ENCODE measurements at regions not wholly inside any gene's neighbourhood (a gene's known extent, or its start where the extent isn't known, plus 50 kb on each side); places are given as distances from the start of the nearest gene placed in this dataset.

- 87% methylated on average over 11 of the region's 11 CpGs for WGBS
- Histone ChIP-seq H3K4me1 (ENCODE audit: insufficient read depth) (no peaks in the 10 kb centered on the region), H3K27ac (ENCODE audit: low read depth) (no peak overlapping the region), H3K36me3 (ENCODE audit: insufficient read depth) (no peaks in the 10 kb centered on the region), H3K4me3 (ENCODE audit: low read depth, low read length) (no peak overlapping the region)
- DNase-seq (ENCODE audit: extremely low spot score), result no peak
These were observed 297.4 kb upstream of the TLE3 start for GRCh38 chr15:70395164-70395563.

DNA sequence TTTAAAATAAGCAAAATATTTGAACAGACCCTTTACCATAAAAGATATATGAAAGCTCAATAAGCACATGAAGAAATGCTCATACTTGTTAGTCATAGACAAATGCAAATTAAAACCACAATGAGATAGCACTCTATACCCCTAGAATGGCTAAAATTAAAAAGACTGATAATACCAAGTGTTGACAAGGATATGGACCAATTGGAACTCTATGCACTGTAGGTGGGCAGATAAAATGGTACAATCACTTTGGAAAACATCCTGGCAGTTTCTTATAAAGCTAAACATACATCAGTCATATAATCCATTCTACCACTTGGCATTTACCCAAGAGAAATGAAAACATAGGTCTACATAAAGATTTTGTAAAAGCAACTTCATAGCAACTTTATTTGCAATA lies 293.0 kb upstream of the TLE3 start:
- H3K4me1 ChIP-seq (ENCODE audit: insufficient read depth), result no peaks in the 10 kb centered on the region
- no peak for DNase-seq (ENCODE audit: extremely low spot score)
- H3K36me3 ChIP-seq (ENCODE audit: insufficient read depth), result no peaks in the 10 kb centered on the region
- no peak overlapping the region for H3K27ac ChIP-seq (ENCODE audit: low read depth)
- no peak overlapping the region for H3K4me3 ChIP-seq (ENCODE audit: low read depth, low read length)

DNA sequence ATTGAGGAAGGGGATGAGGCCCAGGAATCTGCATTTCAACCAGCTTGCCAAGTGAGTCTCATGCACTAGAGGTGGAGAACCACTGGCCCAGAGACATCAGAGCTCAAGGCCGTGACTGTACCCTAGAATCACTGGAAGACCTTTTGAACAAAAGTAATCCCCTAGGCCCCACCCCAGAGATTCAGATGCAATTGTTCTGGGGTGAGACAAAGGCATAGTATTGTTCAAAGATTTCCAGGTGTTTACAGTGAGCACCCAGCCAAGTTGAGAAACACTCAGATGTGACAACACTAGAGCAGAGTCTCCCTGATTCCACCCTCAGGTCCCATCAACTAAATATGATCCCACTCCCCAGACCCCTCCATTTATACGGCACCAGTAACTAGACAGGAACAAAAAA lies 290.3 kb upstream of the TLE3 start:
- no peak for DNase-seq (ENCODE audit: extremely low spot score)
- no peak overlapping the region for H3K4me3 ChIP-seq (ENCODE audit: low read depth, low read length)
- H3K4me1 ChIP-seq (ENCODE audit: insufficient read depth), result no peaks in the 10 kb centered on the region
- H3K36me3 ChIP-seq (ENCODE audit: insufficient read depth), result no peaks in the 10 kb centered on the region
- 69% methylated on average over 2 of the region's 2 CpGs for WGBS
- H3K27ac ChIP-seq (ENCODE audit: low read depth), result no peak overlapping the region

GRCh38 chr15:70387081-70387480 lies 289.4 kb upstream of the TLE3 start:
- 92% methylated on average over 9 of the region's 9 CpGs for WGBS
- no peak overlapping the region for H3K27ac ChIP-seq (ENCODE audit: low read depth)

DNA sequence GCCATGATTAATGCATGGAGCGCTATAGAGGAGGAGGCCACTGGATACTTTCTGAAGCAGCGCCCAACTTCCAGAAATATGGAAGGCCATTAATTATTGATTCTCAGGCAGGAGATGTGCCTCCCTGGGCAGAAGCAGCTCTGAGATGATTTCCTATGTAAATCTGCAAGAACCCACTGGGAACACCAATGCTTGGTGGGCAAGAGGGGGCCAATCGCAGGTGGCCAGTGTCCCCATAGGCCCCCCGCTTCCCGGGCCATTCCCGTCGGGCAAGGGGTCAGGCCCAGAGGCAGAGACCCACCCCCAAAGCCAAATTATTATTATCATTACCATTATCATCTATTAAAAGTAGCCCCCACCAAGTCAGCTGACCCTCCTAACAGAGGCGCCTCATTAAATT lies 288.0 kb upstream of the TLE3 start:
- Histone ChIP-seq H3K27ac (ENCODE audit: low read depth) (no peak overlapping the region), H3K4me1 (ENCODE audit: insufficient read depth) (no peaks in the 10 kb centered on the region), H3K4me3 (ENCODE audit: low read depth, low read length) (no peak overlapping the region), H3K36me3 (ENCODE audit: insufficient read depth) (no peaks in the 10 kb centered on the region)
- WGBS, result 97% methylated on average over 8 of the region's 8 CpGs
- no peak for DNase-seq (ENCODE audit: extremely low spot score)

More at GRCh38 chr15:70387081-70387480, 289.4 kb upstream of the TLE3 start:
- Histone ChIP-seq H3K4me3 (ENCODE audit: low read depth, low read length) (no peak overlapping the region), H3K36me3 (ENCODE audit: insufficient read depth) (no peaks in the 10 kb centered on the region), H3K4me1 (ENCODE audit: insufficient read depth) (no peaks in the 10 kb centered on the region)
- no peak for DNase-seq (ENCODE audit: extremely low spot score)

- H3K27ac ChIP-seq (ENCODE audit: low read depth), result no peak overlapping the region
- WGBS, result 76% methylated on average over 6 of the region's 6 CpGs
- DNase-seq (ENCODE audit: extremely low spot score), result no peak
- H3K4me3 ChIP-seq (ENCODE audit: low read depth, low read length), result no peak overlapping the region
- H3K36me3 ChIP-seq (ENCODE audit: insufficient read depth), result no peaks in the 10 kb centered on the region
- no peaks in the 10 kb centered on the region for H3K4me1 ChIP-seq (ENCODE audit: insufficient read depth)
These were observed 287.3 kb upstream of the TLE3 start for GRCh38 chr15:70385052-70385451.

DNA sequence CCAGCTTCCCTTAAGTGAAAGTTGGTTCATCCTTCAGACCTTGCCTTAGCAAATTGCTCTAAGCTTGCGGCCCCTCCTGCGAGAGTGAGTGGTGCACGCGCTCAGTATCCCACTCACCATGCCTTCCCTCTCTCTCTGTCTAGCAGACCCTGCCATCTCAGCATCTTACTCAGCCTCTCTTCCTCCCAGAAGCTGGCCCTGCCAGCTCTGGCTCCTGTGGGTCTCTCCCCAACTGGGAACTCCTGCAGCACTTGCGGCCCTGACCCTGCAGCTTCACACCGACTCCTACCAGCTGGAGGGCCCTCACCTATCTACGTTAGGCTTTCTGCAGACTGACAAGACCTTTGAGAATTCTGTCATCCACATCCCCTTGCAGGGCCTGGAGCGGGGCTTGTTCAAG lies 286.1 kb upstream of the TLE3 start:
- 94% methylated on average over 8 of the region's 8 CpGs for WGBS
- Histone ChIP-seq H3K27ac (ENCODE audit: low read depth) (no peak overlapping the region), H3K4me1 (ENCODE audit: insufficient read depth) (no peaks in the 10 kb centered on the region), H3K36me3 (ENCODE audit: insufficient read depth) (no peaks in the 10 kb centered on the region), H3K4me3 (ENCODE audit: low read depth, low read length) (no peak overlapping the region)
- no peak for DNase-seq (ENCODE audit: extremely low spot score)

- Histone ChIP-seq H3K27ac (ENCODE audit: low read depth) (no peak overlapping the region), H3K36me3 (ENCODE audit: insufficient read depth) (no peaks in the 10 kb centered on the region), H3K4me3 (ENCODE audit: low read depth, low read length) (no peak overlapping the region), H3K4me1 (ENCODE audit: insufficient read depth) (no peaks in the 10 kb centered on the region)
- 97% methylated on average over 14 of the region's 14 CpGs for WGBS
- DNase-seq (ENCODE audit: extremely low spot score), result no peak
These were observed 285.2 kb upstream of the TLE3 start for GRCh38 chr15:70382762-70383458.

DNA sequence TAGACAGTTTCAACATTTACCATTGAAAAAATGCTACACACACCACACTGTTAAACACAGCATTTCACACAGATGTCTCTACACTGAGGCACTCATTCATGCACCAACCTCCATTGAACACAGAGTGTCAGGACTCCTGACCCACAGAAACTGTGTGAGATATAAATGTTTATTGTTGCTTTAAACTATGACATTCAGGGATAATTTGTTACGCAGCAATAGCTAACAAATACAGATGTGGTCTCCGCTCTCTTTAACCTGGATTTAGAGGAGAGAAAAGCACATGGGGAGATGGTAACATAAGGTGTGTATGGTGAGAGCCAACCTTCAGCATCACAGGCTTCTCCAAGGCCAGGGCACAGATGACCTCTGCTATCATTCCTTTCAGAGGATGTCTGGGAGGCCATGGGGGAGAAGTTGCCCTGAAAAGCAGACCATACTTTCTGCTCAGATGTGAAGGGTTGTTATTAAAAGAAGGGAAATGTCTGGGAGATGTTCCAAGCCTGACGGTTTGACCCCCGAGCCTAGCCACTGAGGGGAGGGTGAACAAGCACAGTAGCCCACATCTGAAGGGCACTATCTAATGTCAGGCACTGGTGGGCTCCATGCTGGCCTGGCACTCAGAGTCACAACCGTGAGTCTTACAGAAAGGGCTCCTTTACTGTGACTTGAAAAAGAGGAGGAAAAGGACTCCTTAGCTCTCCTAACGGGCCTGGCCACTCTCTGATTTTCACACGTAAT lies 284.5 kb upstream of the TLE3 start:
- 91% methylated on average over 7 of the region's 7 CpGs for WGBS
- Histone ChIP-seq H3K36me3 (ENCODE audit: insufficient read depth) (no peaks in the 10 kb centered on the region), H3K4me1 (ENCODE audit: insufficient read depth) (no peaks in the 10 kb centered on the region), H3K4me3 (ENCODE audit: low read depth, low read length) (no peak overlapping the region), H3K27ac (ENCODE audit: low read depth) (no peak overlapping the region)
- DNase-seq (ENCODE audit: extremely low spot score), result no peak

DNA sequence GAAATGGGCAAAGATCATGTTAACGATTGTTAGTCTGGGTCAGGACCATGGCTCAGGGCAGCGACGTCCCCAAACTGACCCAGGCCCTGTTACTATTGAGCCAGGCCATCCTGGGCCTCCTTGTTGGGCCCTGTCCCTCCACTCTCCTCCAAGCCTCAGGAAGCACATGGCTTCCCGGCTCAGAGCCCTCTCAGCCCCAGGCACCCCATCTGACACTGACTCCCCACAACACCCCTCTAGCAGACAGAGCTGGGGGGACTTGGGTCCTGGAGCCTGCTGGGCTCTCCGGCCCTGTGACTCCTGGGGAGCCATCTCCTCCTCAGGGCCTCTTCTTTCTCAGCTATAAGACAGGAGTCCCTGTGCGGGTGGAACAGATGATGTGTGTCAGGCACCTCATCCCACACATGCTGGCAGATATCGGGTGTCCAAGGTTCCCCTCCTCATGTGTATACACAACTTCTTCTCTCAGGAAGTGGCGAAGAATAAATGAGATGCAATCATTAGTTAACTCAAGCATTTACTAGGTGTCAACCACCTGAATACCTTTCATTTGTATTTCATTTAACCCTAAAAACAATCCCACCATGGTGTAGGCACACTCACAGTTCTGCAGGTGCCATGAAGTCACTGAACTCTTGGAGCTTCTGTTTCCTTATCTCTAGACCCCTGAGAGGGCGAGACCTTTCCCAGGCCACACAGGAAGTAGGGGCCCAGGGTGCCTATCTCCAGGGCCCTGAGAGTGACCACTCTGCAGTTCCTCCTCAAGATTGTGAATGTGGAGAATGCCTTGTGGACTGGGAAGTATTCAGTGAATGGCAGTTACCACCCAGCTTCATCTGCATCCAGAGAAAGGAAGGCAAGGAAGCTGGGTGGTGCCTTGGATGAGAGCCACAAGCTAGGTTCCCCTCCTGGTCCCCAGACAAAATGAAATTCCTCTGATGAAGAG lies 282.5 kb upstream of the TLE3 start:
- WGBS, result 93% methylated on average over 9 of the region's 9 CpGs
- H3K4me1 ChIP-seq (ENCODE audit: insufficient read depth), result no peaks in the 10 kb centered on the region
- no peak overlapping the region for H3K4me3 ChIP-seq (ENCODE audit: low read depth, low read length)
- DNase-seq (ENCODE audit: extremely low spot score), result no peak
- H3K27ac ChIP-seq (ENCODE audit: low read depth), result no peak overlapping the region
- no peaks in the 10 kb centered on the region for H3K36me3 ChIP-seq (ENCODE audit: insufficient read depth)

DNA sequence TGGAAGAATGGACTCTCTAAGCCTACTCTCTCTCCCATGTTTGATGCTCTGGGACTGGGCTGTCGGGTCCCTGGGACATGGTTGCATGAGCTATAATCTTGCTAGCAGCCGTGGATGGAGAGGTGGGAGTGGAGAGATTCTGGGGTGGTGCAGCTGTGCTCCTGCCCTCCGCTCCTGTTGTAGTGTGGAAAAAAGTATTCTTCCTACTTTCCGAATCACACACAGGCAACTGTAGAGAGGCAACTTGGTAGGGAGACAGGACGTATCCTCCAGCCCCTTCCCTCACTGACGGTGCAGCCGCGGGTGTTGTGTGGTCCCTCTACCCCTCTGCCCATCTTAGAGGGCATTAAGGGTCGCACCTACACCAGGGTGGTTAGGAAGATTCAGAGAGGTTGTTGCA lies 281.4 kb upstream of the TLE3 start:
- no peak for DNase-seq (ENCODE audit: extremely low spot score)
- Histone ChIP-seq H3K36me3 (ENCODE audit: insufficient read depth) (no peaks in the 10 kb centered on the region), H3K4me3 (ENCODE audit: low read depth, low read length) (no peak overlapping the region), H3K4me1 (ENCODE audit: insufficient read depth) (no peaks in the 10 kb centered on the region), H3K27ac (ENCODE audit: low read depth) (no peak overlapping the region)
- WGBS, result 93% methylated on average over 9 of the region's 9 CpGs

- Histone ChIP-seq H3K27ac (ENCODE audit: low read depth) (no peak overlapping the region), H3K4me3 (ENCODE audit: low read depth, low read length) (no peak overlapping the region), H3K4me1 (ENCODE audit: insufficient read depth) (no peaks in the 10 kb centered on the region), H3K36me3 (ENCODE audit: insufficient read depth) (no peaks in the 10 kb centered on the region)
- DNase-seq (ENCODE audit: extremely low spot score), result no peak
- 89% methylated on average over 11 of the region's 11 CpGs for WGBS
These were observed 280.7 kb upstream of the TLE3 start for GRCh38 chr15:70378126-70379031.
